ENCODE measurements at regions not wholly inside any gene's neighbourhood (a gene's known extent, or its start where the extent isn't known, plus 50 kb on each side); places are given as distances from the start of the nearest gene placed in this dataset.

DNA sequence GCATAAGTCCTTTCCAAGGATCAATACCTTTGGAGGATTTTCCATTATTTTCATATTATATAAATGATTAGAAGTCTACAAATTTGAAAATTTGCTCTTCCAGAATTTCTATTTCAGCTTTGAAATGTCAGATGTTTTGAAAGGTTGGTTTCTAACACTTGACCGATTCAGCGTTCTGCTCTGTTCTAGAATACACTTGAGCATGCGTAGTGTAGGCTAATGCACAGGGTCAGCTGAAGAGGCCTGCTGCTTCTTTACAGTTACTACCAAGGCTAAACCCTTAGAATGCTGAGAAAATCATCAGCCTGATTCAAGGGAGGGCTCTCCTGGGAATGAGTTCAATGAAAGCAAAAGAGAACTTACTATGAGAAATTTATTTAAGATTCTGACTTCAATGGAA lies 177.6 kb downstream of the RNF144B start:
- TF ChIP-seq EP300 (IDR thresholded peaks at IDR 0.05; ENCODE audit: borderline replicate concordance), result no peak
- TF ChIP-seq, protein P1, sequence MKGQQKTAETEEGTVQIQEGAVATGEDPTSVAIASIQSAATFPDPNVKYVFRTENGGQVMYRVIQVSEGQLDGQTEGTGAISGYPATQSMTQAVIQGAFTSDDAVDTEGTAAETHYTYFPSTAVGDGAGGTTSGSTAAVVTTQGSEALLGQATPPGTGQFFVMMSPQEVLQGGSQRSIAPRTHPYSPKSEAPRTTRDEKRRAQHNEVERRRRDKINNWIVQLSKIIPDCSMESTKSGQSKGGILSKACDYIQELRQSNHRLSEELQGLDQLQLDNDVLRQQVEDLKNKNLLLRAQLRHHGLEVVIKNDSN (IDR thresholded peaks at IDR 0.05), result no peak
- no peak for TF ChIP-seq EGR1 (IDR thresholded peaks at IDR 0.05)
- TF ChIP-seq CEBPB (IDR thresholded peaks at IDR 0.05), result no peak
- TF ChIP-seq TEAD4 (IDR thresholded peaks at IDR 0.05), result no peak
- TF ChIP-seq, protein P2, sequence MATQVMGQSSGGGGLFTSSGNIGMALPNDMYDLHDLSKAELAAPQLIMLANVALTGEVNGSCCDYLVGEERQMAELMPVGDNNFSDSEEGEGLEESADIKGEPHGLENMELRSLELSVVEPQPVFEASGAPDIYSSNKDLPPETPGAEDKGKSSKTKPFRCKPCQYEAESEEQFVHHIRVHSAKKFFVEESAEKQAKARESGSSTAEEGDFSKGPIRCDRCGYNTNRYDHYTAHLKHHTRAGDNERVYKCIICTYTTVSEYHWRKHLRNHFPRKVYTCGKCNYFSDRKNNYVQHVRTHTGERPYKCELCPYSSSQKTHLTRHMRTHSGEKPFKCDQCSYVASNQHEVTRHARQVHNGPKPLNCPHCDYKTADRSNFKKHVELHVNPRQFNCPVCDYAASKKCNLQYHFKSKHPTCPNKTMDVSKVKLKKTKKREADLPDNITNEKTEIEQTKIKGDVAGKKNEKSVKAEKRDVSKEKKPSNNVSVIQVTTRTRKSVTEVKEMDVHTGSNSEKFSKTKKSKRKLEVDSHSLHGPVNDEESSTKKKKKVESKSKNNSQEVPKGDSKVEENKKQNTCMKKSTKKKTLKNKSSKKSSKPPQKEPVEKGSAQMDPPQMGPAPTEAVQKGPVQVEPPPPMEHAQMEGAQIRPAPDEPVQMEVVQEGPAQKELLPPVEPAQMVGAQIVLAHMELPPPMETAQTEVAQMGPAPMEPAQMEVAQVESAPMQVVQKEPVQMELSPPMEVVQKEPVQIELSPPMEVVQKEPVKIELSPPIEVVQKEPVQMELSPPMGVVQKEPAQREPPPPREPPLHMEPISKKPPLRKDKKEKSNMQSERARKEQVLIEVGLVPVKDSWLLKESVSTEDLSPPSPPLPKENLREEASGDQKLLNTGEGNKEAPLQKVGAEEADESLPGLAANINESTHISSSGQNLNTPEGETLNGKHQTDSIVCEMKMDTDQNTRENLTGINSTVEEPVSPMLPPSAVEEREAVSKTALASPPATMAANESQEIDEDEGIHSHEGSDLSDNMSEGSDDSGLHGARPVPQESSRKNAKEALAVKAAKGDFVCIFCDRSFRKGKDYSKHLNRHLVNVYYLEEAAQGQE (IDR thresholded peaks at IDR 0.05; ENCODE audit: low read depth), result no peak
- TF ChIP-seq NFIC (IDR thresholded peaks at IDR 0.05), result no peak
- TF ChIP-seq, protein P3, sequence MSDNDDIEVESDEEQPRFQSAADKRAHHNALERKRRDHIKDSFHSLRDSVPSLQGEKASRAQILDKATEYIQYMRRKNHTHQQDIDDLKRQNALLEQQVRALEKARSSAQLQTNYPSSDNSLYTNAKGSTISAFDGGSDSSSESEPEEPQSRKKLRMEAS (IDR thresholded peaks at IDR 0.05), result no peak
- no peak for TF ChIP-seq RAD21 (IDR thresholded peaks at IDR 0.05; ENCODE audit: low read depth)
- TF ChIP-seq CREB1 (IDR thresholded peaks at IDR 0.05; ENCODE audit: low read depth), result no peak
